Breast epithelium (tissue), 4 donors: ENCODE measurements at regions not wholly inside any gene's neighbourhood (a gene's known extent, or its start where the extent isn't known, plus 50 kb on each side); places are given as distances from the start of the nearest gene placed in this dataset.

Source experiments
- DNase-seq, 2 donors: peaks; one replicate each; pipeline ENCODE4 v3.0.0-alpha.2; 2019; ENCODE audit warnings: low spot score in 2 of 2
- H3K27ac ChIP-seq, 2 donors: fragments of 200-600 bp; sonication (generic) in 1 of 2; one replicate each; pipeline ENCODE4 v1.5.1; 2016 to 2019; ENCODE audit warnings: mild to moderate bottlenecking in 1 of 2
- H3K27me3 ChIP-seq, 2 donors: fragments of 200-600 bp; sonication (generic) in 1 of 2; one replicate each; pipeline versions ENCODE4 v1.5.1 to v1.6.0; 2017 to 2019; ENCODE audit warnings: control low read depth in 1 of 2, mild to moderate bottlenecking in 1 of 2
- H3K36me3 ChIP-seq: fragments of 200-600 bp; one replicate; pipeline ENCODE4 v1.5.1; 2019
- H3K4me1 ChIP-seq, 2 donors: fragments of 200-600 bp; sonication (generic); one replicate each; pipeline ENCODE4 v1.5.1; 2016 to 2019; ENCODE audit warnings: control low read depth in 1 of 2
- H3K4me3 ChIP-seq, 3 donors: fragments of 200-600 bp; sonication (generic); 1 replicate in 2 of 3; 2 replicates in 1 of 3; pipeline ENCODE4 v1.5.1; 2016 to 2019; ENCODE audit warnings: mild to moderate bottlenecking in 3 of 3, moderate library complexity in 2 of 3
- H3K9me3 ChIP-seq, 2 donors: fragments of 200-600 bp; sonication (generic) in 1 of 2; one replicate each; pipeline ENCODE4 v1.5.1; 2016 to 2019; ENCODE audit warnings: control low read depth in 1 of 2
- CTCF ChIP-seq, 3 donors: fragments of 450-650 bp; IDR thresholded peaks; one replicate each; pipeline ENCODE4 v1.5.1; 2016 to 2017; ENCODE audit warnings: antibody characterized with exemption in 3 of 3, mild to moderate bottlenecking in 3 of 3, moderate library complexity in 3 of 3
- POLR2A ChIP-seq: fragments of 450-650 bp; IDR thresholded peaks from one replicate; pipeline ENCODE4 v1.6.1; 2016; ENCODE audit warnings: antibody characterized with exemption, mild to moderate bottlenecking, moderate library complexity
- POLR2AphosphoS5 ChIP-seq, 3 donors: sonication (generic); formaldehyde crosslinking; IDR thresholded peaks; one replicate each; pipeline ENCODE4 v1.6.1; 2017; ENCODE audit warnings: antibody characterized with exemption in 3 of 3
- intact Hi-C: fragments of 100-400 bp; cut with DNase I; formaldehyde crosslinking; loops from one replicate; pipeline ENCODE4 v1.15.1; 2023; ENCODE audit warnings: low total_unique reads

DNA sequence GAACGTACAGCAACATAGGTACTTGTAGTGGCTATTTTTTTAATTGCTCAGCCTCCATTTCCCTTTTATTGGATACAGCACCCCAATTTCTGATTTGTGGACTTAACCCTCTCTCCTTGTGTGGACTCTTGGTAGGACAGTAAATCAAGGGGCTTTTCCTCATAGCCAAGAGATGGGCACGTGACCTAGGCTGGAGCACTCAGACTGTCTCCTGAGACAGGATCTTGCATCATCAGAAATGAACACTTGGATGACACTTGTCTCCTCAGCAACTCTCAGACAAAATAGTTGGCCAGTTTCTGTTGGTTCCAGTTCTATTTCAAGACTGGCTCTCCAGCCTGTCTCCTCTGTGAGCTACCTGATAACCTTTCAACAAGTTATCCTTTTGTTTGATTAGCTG lies 112.9 kb upstream of the ZNF678 start:
- no peak overlapping the region for H3K4me3 ChIP-seq
- intact Hi-C loops = no loop called here
- H3K36me3 ChIP-seq = no peaks in the 10 kb centered on the region
- H3K27ac ChIP-seq = no peak overlapping the region
- H3K27me3 ChIP-seq = no peaks in the 10 kb centered on the region
- H3K4me1 ChIP-seq = no peaks in the 10 kb centered on the region
- TF ChIP-seq CTCF (IDR thresholded peaks at IDR 0.05) (no peak), POLR2AphosphoS5 (IDR thresholded peaks at IDR 0.05) (no peak), POLR2A (no peak)
- no peak for DNase-seq
- no peaks in the 10 kb centered on the region for H3K9me3 ChIP-seq

DNA sequence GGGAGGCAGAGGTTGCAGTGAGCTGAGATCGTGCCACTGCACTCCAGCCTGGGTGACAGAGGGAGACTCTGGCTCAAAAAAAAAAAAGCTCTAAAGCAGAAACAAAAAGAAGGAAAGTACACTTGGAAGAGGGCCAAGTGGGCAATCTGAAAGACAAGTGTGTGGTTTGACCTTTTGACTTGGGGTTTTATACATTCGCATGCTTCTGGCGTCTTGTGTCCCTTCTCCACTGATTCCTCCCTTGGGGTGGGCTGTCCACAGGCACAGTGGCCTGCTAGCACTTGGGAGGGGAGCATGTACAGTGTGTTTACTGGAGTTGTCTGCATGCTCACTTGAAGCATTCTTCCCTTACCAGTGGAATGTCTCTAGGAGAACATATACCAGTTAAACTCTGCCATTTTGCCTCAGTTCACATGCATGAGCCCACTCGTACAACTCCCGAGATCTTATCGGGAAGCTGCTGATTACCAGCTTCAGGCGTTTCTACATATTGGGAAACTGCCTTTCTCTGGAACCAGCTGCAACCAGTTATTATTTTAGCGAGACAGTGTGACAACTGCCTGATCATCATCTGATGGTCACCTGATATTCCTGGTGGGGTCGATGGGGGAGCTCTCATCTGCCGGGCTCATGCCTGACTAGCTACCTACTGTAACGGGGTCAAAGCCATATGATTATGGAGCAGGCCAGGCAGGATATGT lies 113.5 kb upstream of the ZNF678 start:
- no peaks in the 10 kb centered on the region for H3K27me3 ChIP-seq
- no peak for TF ChIP-seq POLR2AphosphoS5 (IDR thresholded peaks at IDR 0.05)
- no peak for TF ChIP-seq POLR2A
- no peak for TF ChIP-seq CTCF (IDR thresholded peaks at IDR 0.05)

GRCh38 chr1:227449051-227449450 lies 114.3 kb upstream of the ZNF678 start:
- no peak overlapping the region for H3K4me3 ChIP-seq
- no peaks in the 10 kb centered on the region for H3K9me3 ChIP-seq
- no peaks in the 10 kb centered on the region for H3K4me1 ChIP-seq
- no peaks in the 10 kb centered on the region for H3K36me3 ChIP-seq
- TF ChIP-seq CTCF (IDR thresholded peaks at IDR 0.05) (peak in 1 of 3 donors; percentile 6), POLR2AphosphoS5 (IDR thresholded peaks at IDR 0.05) (no peak), POLR2A (no peak)
- no peaks in the 10 kb centered on the region for H3K27me3 ChIP-seq
- no peak for DNase-seq
- intact Hi-C loops = no loop called here
- H3K27ac ChIP-seq = no peak overlapping the region

More for the DNA sequence above, 113.5 kb upstream of the ZNF678 start:
- intact Hi-C loops = no loop called here
- Histone ChIP-seq H3K4me3 (no peak overlapping the region), H3K9me3 (no peaks in the 10 kb centered on the region), H3K27ac (peak overlapping the region in 1 of 2 donors; percentile 7), H3K36me3 (no peaks in the 10 kb centered on the region), H3K4me1 (no peaks in the 10 kb centered on the region)
- DNase-seq = no peak

DNA sequence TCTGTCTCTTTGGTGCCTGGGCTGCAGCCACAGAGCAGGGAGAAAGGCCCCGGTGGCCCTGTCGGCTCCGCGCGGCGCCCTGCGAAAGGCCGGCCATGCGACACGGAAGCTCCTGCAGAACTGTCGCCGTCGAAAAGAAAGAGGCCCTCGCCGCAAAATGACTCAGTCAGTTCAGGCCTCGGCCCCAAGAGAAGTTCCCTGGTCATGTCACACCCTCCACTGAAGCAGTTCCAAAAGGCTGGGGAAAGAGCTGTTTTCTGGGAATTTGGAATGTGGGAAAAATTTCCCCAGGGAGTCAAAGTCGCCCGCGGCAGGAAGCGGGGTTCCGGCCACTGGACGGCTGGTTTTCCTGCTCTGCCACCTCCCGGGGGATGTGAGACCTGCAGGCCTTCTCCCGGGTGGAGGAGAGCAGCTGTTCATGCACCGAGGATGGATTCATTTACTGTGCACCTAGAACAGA lies 115.8 kb upstream of the ZNF678 start:
- Histone ChIP-seq H3K4me3 (peak overlapping the region in 2 of 3 donors; percentile 7 to 12), H3K9me3 (no peaks in the 10 kb centered on the region), H3K36me3 (no peaks in the 10 kb centered on the region), H3K27me3 (no peaks in the 10 kb centered on the region), H3K4me1 (no peaks in the 10 kb centered on the region), H3K27ac (no peak overlapping the region)
- TF ChIP-seq CTCF (IDR thresholded peaks at IDR 0.05) = peak in 1 of 3 donors; percentile 38
- no peak for TF ChIP-seq POLR2A
- intact Hi-C loops = no loop called here
- no peak for DNase-seq

DNA sequence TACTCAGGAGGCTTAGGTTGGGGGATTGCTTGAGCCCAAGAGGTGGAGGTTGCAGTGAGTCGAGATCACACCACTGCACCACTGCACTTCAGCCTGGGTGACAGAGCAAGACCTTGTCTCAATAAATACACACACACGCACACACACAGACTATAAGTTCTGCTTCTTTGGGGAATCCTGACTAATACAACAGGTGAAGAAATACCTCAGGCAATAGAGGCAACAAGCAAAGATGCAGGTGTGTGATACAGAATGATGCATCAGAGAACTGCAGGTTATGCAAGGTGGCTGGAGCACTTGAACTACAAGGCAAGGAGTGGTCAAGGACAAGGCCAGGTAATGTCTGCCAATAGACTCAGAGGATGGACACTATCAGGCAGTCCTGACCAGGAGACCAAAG lies 117.6 kb upstream of the ZNF678 start:
- Histone ChIP-seq H3K4me3 (no peak overlapping the region), H3K36me3 (no peaks in the 10 kb centered on the region), H3K27me3 (no peaks in the 10 kb centered on the region), H3K27ac (no peak overlapping the region), H3K9me3 (no peaks in the 10 kb centered on the region), H3K4me1 (no peaks in the 10 kb centered on the region)
- TF ChIP-seq CTCF (IDR thresholded peaks at IDR 0.05) (no peak), POLR2A (no peak), POLR2AphosphoS5 (IDR thresholded peaks at IDR 0.05) (no peak)
- DNase-seq = no peak
- intact Hi-C loops = no loop called here
